NCI-H2227 treated with DMSO at 0.1 percent for 48 hours (cell line): ENCODE measurements at regions not wholly inside any gene's neighbourhood (a gene's known extent, or its start where the extent isn't known, plus 50 kb on each side); places are given as distances from the start of the nearest gene placed in this dataset.

ENCODE experiments used
- DNase-seq: peaks from one replicate; lab custom pipeline; 2025; lab: John Stamatoyannopoulos, UW

DNA sequence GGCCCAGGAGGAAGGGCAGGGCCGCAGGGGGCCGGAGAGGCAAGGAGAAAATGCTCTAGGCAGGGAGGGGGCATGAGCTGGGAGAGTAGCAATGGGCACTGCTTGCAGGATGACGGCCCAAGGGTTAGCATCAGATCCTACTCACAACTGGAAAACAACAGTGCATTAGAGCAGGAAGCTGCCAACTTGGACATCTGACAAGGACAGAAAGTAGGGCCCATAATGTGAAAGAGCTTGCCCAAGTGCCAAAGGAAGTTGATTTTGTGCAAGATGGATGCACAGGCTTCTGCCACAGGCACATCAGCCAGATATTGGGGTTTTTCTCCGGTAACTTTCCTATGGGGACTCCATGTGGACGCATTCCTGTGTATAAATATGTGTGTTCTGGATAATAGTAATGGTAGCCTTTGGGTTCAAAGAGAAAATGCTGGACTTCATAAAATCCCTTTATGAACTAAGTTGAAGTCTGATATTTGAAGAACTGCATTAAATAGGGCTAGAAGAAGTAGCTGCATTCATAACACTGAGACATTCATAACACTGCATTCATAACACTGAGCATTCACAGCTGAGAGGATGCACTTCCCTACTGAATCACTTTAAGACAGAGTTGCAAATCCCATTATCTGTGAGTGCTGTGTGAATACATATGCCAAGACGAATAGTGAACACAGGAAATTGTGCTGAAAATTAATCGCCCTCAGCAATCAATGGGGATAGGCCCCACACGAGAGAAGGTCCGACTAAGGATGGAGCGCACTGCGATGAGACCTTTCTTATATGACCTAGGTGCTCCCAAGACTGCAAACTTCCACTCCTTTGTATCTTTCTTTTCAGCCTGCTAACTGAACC lies 235.6 kb upstream of the PRDM1 start:
- DNase-seq: no peak

DNA sequence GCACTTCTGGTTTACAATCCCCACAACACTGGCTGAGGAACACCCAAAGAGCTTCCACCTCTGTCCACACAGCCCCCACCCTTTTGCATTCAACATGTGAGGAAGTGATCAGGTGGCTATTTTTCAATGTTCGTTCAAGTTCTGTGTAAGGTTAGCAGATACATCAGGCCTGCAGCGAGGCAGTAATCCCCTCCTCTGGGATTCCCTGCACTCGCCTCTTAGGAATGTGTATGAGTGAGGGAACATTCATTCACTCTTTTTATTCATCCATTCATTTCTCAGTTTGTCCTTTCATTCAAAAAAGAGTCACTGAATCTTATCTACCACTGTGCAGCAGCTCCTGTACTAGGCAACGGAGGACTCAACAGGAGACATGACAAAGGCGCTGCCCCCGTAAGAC lies 236.4 kb upstream of the PRDM1 start:
- no peak for DNase-seq

DNA sequence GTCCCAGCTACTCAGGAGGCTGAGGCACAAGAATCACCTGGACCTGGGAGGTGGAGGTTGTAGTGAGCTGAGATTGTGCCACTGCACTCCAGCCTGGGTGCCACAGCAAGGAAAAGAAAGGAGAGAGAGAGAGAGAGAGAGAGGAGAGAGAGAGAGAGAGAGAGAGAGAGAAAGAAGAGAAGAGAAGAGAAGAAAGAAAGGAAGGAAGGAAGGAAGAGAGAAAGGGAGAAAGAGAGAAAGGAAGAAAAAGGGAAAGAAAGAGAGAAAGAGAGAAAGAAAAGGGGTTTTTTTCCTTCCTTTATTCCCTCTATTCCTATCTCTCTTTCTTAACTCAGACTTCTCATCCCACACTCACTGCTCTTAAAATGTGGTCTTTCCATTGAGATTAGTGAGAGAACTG lies 238.7 kb upstream of the PRDM1 start:
- no peak for DNase-seq

DNA sequence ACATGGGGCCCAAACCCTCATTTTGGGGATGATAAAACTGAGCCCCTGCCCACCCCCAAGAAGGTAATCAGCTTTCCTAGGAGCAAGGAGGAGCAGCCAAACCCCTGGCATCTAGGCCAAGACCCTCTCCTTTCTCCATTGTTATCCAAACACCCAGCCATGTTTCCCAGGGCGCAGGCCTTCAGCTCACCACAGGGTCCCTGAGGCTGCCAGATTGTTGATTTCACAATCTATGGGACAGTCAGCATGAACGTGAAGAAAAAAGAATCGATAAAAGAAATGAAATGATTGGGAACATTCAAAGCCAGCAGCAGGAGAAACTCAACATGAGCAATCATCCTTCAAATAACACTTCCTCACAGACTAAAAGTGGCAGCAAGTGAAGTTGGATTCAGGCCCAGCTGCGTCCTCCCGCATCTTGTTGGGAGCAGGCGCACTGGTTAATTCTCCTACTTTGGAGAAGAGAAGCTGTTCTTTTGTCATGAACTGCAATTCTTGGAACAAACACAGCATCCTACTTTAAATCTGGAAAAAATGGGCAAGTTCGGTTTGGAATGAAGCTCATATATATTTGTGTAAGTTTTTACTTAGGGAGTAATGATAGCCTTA lies 241.8 kb upstream of the PRDM1 start:
- DNase-seq: no peak

DNA sequence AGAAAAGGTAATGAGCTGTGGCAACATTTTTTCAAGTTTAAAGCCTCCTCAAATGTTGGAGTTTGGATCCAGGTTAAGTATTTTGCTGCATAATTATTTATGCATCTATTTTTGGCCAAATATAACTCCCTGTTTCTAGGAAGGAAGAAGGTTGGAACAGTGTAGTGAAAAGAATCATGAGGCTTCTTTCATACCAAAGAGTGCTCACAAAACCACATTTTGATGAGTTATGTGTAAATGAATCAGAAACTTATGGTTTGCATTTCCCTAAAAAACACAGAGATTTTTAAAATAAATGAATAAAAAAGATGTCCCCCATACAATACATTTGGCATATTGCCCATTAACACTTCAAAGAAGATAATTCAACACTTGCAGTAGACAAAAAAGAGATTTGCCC lies 246.9 kb upstream of the PRDM1 start:
- no peak for DNase-seq

DNA sequence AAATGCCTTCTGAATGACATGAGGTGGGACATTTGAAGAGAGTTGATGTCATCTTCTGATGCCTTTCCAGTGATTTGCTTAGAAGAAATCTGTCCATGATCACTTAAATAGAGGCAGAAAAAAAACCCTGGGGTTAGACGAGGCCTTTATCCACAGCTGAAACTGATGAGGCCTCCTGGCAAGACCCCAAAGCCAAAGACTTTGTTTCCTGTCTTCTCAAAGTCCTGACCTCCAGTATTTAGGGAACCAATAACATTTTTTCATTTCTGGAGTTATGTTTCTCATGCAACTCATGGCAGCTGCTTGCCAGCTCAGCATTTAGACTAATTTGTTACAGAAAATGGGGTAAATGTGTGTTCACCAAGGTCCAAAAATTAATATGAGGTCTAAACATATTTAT lies 248.0 kb upstream of the PRDM1 start:
- no peak for DNase-seq

DNA sequence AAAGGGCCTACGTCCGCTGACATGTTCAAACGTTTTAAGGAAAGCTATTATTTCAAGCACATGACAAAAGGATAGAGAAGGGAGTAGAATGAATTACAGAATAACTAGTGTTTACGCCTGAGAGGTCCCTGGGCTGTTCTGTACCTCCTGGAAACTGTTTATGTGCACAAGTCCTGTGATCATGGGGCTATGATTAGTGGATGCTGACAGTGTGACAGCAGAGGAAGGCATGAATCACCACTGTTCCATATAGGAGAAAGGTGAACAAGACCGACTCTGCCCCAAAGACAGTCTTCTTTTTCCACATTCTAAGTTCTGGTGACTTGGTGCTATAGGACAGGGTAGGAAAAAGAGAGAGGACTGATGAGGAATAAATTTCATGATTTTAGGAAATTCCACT lies 249.2 kb upstream of the PRDM1 start:
- no peak for DNase-seq

DNA sequence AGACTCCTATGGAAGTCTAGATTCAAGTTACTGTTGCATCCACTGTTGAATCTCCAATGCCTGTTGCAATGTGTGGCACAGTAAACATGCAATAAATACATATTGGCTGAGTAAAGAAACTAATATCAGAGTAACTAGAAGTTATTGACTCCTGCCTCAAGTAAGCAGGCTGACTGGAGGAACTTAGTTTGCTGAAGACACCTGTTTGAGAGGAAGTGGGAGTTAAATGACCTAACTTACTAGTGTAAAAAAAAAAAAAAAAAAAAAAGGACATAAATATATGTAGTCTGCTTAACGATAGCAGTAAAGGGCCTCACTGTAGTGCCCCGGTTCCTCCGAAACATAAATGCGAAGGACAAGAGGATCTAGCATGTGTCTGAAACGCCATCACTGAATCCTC lies 249.8 kb upstream of the PRDM1 start:
- DNase-seq: no peak

DNA sequence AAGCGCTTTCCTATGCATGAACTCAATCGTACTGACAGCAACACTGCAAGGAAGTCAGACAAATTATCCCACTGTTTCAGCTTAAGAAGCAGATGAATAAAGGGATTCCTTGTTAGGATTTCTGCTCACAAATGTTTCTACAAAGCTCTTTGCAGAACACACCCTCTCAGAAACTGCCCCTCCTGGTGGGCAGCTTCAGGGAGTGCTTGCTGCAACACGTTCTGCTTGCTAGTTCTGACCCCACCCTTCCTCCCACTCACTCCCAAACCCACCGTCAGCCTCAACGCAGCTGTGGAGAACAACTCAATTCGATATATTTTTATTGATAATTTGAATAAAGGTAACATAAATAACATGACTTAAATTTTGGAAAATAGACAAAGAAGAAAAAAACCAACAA lies 250.8 kb upstream of the PRDM1 start:
- no peak for DNase-seq

DNA sequence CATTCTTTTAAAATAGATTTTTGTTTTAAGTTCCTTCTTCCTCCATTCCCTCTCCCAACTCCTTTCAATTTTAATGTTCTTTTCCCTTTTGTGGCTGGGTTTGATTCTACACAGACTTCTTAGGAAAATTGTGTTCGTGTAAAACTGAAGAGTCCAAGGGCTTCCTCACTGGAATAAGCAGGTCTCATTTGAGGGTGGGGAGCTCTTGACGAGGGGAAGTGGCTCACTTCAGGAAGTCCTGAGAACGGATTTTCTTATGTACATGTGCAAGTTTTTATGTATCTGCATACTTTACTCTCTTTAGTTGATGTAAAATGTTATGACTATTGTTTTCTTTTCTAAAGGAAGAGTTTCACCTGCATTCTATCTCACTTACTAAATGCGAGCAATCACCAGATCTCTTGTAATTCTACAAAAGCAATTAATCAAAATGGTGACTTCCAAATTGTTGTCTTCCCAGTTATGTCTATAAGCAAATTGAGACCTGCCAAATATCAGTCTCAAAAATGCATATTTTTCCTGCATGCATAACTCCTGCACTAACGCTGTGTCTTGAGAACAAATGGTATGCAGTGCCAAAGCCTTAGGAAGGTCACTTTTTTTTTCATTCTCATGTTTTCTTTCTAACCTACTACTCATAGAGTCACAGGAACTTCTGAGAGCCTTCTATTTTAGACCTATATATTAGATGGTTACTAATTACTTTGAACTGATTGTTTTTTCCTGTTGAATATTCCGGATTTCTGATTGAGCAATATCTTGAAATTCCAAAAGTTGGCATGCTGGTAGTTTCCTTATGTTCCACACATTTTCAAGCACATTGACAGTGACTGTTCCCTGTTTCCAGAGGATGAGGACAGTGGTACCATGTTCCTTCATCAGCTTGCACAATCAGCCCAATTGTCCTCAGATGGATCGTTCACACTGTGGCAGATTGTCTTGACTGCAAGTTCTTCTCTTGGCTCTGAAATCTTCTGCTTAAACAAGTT lies 251.9 kb upstream of the PRDM1 start:
- DNase-seq: no peak

DNA sequence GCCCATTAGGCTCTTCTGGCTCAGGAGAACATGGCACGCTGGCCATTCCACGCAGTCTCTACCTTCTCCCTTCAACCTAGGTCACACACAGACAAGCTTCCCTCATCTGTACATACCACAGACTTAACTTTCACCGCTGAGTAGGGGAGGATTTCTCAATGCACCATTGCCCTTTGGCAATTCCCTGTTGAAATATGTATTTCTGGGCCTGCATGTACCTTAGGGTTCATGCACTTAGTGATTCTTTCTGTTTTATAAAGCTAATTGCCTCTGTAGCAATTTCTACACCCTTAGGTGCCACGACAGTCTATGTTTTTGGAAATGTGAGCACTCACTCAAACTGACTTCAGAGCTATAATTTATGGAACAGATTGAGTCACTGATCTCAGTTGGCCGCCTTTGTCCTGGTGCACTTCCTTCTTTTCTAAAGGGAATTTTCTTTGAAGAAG lies 253.8 kb upstream of the PRDM1 start:
- DNase-seq: no peak

DNA sequence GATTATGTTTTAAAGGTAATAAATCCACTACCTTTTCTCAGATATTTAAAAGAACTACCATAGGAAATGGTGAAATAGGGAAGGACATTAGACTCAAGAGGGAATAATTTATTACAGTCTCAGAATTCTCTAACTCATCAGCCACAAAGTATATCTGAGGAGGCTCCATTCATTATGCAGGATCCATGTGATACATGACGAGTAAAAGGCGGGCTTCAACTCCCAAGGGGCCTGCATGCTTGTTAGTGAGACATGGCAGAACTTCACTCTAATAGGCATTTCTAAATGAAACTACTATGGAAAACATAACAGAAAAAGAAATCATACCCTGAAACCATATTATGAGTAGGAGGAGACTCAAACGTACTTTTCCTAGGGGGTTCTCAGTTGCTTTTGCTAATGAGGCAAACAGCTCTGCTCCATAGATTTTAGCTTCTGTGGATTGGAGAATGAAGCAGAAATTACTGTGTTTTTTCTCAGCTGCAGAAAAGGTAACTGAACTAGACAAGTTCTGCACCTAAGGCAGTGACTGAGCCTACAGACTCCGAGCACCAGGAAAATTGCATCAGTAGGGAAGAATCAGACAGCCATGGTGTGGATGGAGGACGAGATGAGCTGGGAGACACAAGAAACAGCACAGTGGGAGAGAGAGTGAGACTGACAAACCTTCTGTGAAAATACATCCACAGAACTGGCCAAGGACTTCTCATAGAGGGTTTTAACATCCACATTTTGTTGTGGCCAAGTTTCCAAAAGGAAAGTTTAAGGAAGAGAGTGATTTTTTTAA lies 254.6 kb upstream of the PRDM1 start:
- DNase-seq: no peak

DNA sequence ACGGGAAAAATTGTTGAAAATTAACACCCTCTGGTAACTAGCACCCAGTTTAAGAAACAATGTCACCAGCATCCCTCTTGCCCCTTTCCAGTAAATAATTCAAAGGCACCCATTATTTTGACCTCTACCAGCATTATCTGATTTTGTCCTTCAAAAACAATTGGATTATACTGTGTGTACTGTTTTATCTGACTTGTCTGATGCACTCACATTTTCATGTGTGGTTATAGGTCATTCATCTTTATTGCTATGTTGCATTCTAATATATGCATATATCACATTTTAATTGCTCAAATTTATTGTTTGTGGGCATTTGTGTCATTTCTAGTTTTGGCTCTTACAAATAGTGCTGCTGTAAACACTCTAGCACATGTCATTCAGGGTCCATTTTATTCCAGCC lies 260.9 kb upstream of the PRDM1 start:
- DNase-seq: no peak

DNA sequence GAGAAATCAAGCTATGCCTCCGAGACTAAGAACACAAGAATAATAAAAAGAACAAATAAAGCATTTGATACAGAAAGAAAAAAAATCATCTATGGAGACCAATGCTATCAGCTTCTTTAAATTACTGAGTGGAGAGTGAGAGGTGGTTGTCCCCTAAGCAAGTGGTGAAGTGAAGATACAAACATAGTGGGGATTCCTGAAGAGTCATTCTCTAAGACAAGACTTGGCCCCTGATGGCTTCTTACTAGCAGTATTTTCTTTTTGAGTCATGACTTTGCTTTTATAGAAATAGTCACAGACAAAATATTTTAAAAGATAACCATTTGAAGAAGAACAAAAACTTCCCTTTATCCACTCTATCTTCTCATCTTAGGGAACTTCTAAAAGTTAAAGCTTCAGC lies 261.4 kb upstream of the PRDM1 start:
- DNase-seq: no peak

DNA sequence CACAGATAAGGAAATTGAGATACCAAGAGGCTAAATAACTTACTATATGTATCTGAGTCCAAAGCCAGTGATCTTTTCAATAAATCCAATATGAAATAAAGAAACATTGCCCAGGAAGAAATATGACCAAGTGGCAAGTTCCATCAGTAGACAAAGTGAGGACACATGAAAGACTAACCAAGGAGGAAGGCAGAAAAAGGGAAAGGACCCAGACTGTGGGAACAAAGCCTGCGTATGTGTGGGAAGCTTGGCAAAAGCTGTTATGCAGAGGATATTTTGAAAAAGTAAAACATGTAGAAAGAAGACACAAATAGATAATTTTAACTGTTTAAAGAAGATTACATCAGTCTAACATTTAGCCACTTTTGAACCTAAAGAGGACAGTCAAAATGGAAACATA lies 264.4 kb upstream of the PRDM1 start:
- DNase-seq: no peak

DNA sequence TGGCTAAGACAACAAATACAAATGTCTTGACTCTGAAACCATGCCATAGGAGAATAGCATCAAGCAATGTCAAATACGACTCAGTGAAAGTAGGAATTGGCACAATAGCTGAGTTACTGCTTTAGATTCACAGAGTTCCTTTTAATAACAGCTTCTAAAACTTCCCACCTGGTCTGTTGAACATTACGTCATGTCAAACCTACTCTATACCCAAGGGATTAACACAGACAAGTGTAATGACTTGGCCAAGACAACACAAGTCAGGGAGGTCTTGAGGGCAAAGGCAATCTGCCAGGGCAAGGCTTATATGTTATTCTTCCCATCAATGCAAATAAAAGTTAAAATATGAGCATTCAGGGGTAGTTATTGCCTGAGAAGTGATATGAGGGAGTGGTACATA lies 265.1 kb upstream of the PRDM1 start:
- DNase-seq: no peak

DNA sequence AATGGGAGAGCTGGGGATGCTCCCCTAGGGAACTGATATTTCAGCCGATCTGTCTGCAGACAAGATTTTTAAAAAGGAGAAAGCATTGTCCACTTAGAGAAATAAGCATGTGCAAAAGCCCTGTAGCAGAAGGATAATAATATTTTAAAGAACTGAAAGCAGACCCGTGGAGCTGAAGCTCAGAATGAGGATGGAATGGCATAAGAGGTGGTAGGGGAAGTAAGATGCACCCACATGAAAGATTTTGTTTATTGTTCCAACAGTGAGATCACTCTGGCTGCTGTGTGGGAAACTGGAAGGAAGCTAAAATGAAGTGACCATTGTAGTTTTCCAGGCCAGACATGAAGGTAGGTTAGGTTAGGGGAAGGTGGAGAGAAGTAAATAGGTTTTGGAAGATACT lies 266.4 kb upstream of the PRDM1 start:
- DNase-seq: no peak

DNA sequence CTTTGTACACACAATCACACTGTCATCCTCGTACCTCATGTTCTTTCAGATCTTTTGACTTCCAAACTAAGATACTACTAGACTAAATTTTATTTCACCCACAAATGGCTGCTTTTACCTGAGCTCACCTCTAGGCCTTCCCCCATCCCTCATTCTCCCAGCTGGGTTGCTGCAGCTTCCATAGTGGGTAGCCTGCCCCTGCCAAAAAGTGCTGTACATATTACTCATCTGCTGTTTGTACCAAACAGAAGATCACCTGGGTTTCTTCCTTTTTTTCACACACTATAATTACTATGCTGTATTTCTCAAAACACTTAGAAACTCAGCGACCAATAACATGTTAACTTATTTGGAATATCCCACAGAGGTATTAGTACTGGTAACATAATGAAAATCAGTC lies 267.6 kb upstream of the PRDM1 start:
- DNase-seq: no peak

DNA sequence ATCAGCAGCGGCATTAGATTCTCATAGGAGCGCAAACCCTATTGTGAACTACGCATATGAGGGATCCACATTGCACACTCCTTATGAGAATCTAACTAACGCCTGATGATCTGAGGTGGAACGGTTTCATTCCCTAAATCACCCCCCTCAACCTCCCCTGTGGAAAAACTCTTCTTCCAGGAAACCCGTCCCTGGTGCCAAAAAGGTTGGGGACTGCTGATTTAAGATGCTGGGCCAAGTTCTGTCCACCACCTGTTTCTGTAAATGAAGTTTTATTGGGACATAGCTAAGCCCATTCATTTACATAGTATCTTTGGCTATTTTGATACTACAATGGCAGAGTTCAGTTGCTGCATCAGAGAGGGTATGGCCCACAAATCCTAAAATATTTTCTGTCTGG lies 268.2 kb upstream of the PRDM1 start:
- no peak for DNase-seq

DNA sequence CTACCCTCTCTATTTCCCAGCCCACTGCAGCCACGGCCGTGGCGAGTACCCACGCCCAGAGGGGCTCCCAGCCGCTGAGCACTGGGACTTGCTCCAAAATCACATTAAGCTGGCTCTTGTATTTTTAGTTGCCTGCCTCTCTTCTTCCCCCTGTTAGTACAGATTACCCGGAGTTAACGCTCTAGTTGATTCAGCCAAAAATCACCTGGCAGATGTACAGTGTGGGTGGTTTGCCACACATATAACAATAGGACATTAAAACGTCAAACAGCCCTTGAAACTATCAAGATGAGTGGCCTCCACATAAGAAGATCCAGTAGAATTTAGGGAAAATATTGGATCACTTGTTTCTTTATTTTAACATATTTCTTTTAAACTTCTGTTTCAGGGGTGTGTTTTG lies 268.8 kb upstream of the PRDM1 start:
- DNase-seq: no peak

DNA sequence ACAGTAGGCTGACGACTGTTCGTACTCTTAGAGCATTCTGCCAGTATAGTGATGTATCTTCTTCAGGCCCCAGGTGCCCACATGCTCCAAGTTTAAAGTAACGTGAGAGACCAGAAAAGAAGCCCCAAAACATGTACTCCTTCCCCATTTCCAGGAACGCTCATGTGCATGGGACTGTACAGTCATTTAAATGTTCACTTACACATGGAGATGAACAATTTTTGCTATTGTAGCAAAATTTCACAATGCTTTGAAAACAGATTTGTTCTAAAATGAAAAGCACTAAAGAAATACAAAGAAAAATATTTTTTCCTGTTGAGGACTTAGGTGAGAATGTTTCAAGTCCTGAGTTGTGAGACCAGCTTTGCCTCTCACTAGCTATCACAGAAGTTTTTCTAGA lies 269.3 kb upstream of the PRDM1 start:
- no peak for DNase-seq
